Femur (tissue), 1 donor: ENCODE measurements at regions not wholly inside any gene's neighbourhood (a gene's known extent, or its start where the extent isn't known, plus 50 kb on each side); places are given as distances from the start of the nearest gene placed in this dataset.
A peak's percentile ranks its signal among the peaks of the same experiment; 100 is the strongest.
"Not testable (repeated sequence)": the region's sequence is repeated elsewhere in the genome, so short reads cannot be mapped to it uniquely, and the experiment has no call there.

ENCODE experiments used
- DNase-seq: peaks from one replicate; pipeline ENCODE4 v3.0.0-alpha.2; 2017

- no peak for DNase-seq
Observed at GRCh38 chr14:89564989-89565388, 148.0 kb upstream of the FOXN3 start.

- no peak for DNase-seq
Observed at GRCh38 chr14:89564286-89564957, 147.4 kb upstream of the FOXN3 start.

GRCh38 chr14:89563471-89563870, 146.4 kb upstream of the FOXN3 start:
- DNase-seq = no peak

GRCh38 chr14:89551955-89552354, 134.9 kb upstream of the FOXN3 start:
- no peak for DNase-seq

GRCh38 chr14:89551432-89551831, 134.4 kb upstream of the FOXN3 start:
- DNase-seq = no peak

GRCh38 chr14:89550821-89551220, 133.8 kb upstream of the FOXN3 start:
- no peak for DNase-seq

GRCh38 chr14:89549381-89550125, 132.5 kb upstream of the FOXN3 start:
- DNase-seq = no peak

GRCh38 chr14:89547047-89547446, 130.0 kb upstream of the FOXN3 start:
- DNase-seq = not testable (repeated sequence)

GRCh38 chr14:89544636-89545301, 127.7 kb upstream of the FOXN3 start:
- no peak for DNase-seq

GRCh38 chr14:89543425-89543790, 126.4 kb upstream of the FOXN3 start:
- DNase-seq = peak; percentile 77

- no peak for DNase-seq
Observed at GRCh38 chr14:89542786-89543424, 125.9 kb upstream of the FOXN3 start.

GRCh38 chr14:89540830-89541470, 123.9 kb upstream of the FOXN3 start:
- no peak for DNase-seq

- no peak for DNase-seq
Observed at GRCh38 chr14:89540009-89540829, 123.2 kb upstream of the FOXN3 start.

- no peak for DNase-seq
Observed at GRCh38 chr14:89537911-89538310, 120.9 kb upstream of the FOXN3 start.

- DNase-seq = no peak
Observed at GRCh38 chr14:89534902-89535685, 118.1 kb upstream of the FOXN3 start.

- DNase-seq = no peak
Observed at GRCh38 chr14:89533766-89534165, 116.7 kb upstream of the FOXN3 start.

- DNase-seq = no peak
Observed at GRCh38 chr14:89533136-89533535, 116.1 kb upstream of the FOXN3 start.

- no peak for DNase-seq
Observed at GRCh38 chr14:89531661-89532335, 114.8 kb upstream of the FOXN3 start.

GRCh38 chr14:89524990-89525667, 108.1 kb upstream of the FOXN3 start:
- no peak for DNase-seq

- no peak for DNase-seq
Observed at GRCh38 chr14:89524412-89524811, 107.4 kb upstream of the FOXN3 start.
